ENCODE measurements at regions not wholly inside any gene's neighbourhood (a gene's known extent, or its start where the extent isn't known, plus 50 kb on each side); places are given as distances from the start of the nearest gene placed in this dataset.

DNA sequence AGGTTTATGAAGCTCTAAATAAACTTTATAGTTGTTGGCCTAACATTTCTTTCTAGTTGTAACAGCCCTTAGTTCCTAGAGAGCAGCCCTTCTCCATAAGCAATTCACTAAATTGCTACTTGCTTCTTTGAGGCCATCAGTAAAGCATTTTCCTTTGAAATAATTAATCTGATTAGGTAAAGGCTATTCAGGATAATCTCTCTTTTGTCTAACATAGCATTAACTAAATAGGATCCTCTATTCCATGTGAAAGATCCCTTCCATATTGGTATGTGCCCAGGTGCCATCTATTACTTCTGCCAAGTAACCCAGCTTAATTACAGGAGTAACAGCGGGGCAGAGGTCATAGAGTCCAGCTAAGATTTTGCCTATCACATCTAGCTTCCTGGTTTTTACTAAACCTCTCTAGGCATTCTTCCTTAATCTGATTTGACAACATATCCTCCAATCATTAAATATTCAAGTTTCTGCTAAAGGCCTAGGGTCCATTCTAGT, 1408.0 kb downstream of the PCDH18 start:
- no peak for TF ChIP-seq POLR2A (IDR thresholded peaks at IDR 0.05)
- TF ChIP-seq, protein P1, sequence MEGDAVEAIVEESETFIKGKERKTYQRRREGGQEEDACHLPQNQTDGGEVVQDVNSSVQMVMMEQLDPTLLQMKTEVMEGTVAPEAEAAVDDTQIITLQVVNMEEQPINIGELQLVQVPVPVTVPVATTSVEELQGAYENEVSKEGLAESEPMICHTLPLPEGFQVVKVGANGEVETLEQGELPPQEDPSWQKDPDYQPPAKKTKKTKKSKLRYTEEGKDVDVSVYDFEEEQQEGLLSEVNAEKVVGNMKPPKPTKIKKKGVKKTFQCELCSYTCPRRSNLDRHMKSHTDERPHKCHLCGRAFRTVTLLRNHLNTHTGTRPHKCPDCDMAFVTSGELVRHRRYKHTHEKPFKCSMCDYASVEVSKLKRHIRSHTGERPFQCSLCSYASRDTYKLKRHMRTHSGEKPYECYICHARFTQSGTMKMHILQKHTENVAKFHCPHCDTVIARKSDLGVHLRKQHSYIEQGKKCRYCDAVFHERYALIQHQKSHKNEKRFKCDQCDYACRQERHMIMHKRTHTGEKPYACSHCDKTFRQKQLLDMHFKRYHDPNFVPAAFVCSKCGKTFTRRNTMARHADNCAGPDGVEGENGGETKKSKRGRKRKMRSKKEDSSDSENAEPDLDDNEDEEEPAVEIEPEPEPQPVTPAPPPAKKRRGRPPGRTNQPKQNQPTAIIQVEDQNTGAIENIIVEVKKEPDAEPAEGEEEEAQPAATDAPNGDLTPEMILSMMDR (IDR thresholded peaks at IDR 0.05), result no peak
